ENCODE measurements at regions not wholly inside any gene's neighbourhood (a gene's known extent, or its start where the extent isn't known, plus 50 kb on each side); places are given as distances from the start of the nearest gene placed in this dataset.

- DNase-seq (ENCODE audit: low spot score): no peak
These were observed 447.4 kb downstream of the XPNPEP1 start for GRCh38 chr10:109475711-109476421.

GRCh38 chr10:109474812-109475211, 448.5 kb downstream of the XPNPEP1 start:
- DNase-seq (ENCODE audit: low spot score): no peak

DNA sequence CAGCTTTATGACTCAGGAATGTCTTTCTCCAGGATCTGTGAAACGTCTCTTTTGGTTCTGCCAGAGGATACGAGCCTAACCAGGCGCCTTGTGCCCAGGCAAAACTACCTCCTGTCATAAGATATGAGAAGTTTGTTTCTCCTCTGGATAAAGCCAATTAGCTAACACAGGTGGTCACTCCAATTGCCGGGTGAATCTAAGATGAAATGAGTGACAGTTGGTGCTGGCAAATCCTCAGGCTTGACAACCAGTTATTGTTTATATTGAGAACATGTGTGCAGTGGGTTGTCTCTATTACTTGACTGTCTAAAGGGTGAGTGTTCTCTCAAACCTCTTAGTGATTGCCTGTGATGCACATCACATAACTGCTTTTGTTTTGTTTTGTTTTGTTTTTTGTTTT, 449.1 kb downstream of the XPNPEP1 start:
- DNase-seq (ENCODE audit: low spot score): no peak

- no peak for DNase-seq (ENCODE audit: low spot score)
These were observed 455.8 kb downstream of the XPNPEP1 start for GRCh38 chr10:109467551-109467950.

- DNase-seq (ENCODE audit: low spot score): no peak
These were observed 458.4 kb downstream of the XPNPEP1 start for GRCh38 chr10:109464949-109465348.

DNA sequence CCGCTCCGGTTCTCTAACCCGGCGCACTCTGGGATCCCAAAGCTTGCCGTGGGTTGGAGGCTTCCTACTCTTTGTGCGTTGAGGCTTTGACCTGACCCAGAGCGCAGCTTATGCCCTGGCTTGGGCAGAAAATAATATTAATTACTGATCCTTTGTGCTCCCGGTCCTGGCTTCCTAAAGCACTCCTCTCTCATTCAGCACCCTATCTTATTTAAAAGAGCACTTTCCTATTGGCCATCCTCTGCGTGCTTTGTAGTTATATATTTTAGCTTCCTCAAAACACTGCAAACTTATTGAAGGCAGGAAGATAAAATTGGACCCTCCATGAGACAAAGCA, 466.0 kb downstream of the XPNPEP1 start:
- DNase-seq (ENCODE audit: low spot score): no peak

DNA sequence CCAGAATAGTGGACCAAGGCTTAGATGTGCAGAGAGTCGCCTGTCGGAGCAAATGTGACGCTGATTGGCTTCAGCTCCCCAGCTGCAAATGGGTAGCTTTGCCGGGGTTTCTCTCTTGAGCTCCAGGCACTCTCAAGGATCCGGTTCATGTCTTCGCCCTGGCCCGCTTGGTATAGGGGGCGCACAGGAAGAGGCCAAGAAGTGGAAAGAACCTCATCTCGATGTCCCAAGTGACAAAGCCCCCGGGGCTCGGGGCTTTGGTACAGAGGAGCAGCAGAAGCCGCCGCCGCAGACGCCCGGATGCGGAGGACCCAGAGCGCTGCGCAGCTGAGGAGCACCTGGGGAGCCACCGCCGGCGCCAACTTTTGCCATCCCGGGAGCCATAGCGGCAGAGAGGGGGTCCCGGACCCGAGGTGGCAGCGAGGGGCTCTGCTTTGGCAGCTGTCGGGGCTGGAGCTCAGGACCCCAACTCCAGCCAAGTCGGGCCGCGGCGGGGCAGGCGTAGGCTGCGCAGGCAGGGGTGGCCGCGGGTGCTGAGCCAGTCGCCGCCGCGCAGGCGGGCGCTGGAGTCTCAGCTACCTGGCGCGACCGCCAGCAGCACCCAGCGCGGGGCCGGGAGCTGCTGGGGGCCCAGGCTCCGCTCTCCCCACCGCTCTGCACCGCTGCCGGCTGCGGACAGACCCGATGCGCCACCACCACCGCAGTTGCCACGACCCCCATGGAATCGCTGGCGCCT, 466.6 kb downstream of the XPNPEP1 start:
- no peak for DNase-seq (ENCODE audit: low spot score)

GRCh38 chr10:109454691-109455090, 468.6 kb downstream of the XPNPEP1 start:
- no peak for DNase-seq (ENCODE audit: low spot score)

- DNase-seq (ENCODE audit: low spot score): no peak
These were observed 471.4 kb downstream of the XPNPEP1 start for GRCh38 chr10:109451879-109452278.

DNA sequence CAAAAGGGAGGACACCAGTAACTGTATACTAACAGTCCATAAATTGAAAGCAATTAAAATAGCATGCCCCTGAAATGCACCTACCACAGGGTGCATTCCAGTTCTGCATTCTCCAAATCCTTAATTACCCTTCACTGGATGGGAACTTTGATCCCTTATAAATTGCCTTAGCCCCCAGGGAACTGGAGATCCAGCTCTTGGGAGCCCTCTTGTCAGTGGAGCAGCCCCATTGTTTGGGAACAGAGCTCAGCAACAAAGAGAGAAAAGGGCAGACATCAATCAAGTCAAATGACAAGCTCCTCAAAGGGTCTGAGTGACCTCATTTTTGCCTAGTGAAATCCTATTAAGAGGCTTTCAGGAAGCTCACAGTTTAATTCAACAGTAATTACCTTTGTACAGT, 472.6 kb downstream of the XPNPEP1 start:
- DNase-seq (ENCODE audit: low spot score): no peak

- no peak for DNase-seq (ENCODE audit: low spot score)
These were observed 489.9 kb downstream of the XPNPEP1 start for GRCh38 chr10:109433434-109433833.

DNA sequence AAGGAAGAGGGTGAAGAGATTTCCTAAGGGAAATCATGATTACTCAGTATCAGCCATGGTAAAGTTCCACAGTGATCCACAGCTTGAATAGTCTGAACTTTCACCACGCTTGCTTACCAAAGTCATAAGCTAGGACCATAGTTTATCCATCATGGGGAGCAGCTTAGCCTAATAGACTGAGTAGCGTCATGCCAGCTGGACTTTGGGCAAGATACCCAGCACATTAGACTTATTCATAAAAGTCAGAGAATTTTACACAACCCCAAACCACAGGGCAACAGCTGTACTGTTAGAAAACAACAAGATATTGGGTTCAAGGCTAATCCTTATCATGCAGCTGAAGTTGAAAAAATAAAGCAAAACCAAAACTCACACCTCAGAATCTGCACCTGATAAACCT, 491.0 kb downstream of the XPNPEP1 start:
- DNase-seq (ENCODE audit: low spot score): no peak

GRCh38 chr10:109430799-109431198, 492.5 kb downstream of the XPNPEP1 start:
- no peak for DNase-seq (ENCODE audit: low spot score)

DNA sequence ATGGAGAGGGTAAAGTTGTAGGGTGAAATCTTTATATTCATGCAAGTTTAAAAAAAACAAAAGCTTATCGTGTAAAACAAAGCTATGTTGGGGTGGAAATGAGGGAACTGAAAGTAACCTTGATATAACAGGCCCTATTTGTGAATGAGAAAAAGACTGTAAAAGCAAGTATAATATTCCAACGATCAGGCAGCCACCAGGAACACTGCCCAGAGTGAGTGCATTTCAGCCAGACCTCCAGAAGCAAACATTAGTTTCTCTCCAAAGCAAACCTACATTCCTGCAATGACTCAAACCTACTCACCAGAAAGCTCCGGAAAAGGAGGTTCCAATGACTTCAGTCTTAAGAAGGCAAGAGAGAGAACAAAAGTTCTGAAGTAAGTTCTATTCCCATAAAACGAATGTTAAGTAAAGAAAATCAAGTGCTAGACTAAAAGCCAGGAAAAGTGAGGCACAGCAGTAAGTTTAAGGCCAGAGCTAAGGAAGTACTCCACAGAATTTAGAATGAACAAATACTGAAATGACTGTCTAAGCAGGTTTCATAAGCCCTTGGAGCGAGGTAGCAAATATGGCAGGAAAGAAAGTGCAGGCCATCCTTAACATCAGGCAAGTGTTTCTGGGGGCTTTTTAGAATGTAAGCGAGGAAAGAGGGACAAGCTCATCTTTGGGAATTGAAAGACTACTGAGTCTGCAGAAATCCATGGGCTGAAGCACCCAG, 493.1 kb downstream of the XPNPEP1 start:
- DNase-seq (ENCODE audit: low spot score): no peak

DNA sequence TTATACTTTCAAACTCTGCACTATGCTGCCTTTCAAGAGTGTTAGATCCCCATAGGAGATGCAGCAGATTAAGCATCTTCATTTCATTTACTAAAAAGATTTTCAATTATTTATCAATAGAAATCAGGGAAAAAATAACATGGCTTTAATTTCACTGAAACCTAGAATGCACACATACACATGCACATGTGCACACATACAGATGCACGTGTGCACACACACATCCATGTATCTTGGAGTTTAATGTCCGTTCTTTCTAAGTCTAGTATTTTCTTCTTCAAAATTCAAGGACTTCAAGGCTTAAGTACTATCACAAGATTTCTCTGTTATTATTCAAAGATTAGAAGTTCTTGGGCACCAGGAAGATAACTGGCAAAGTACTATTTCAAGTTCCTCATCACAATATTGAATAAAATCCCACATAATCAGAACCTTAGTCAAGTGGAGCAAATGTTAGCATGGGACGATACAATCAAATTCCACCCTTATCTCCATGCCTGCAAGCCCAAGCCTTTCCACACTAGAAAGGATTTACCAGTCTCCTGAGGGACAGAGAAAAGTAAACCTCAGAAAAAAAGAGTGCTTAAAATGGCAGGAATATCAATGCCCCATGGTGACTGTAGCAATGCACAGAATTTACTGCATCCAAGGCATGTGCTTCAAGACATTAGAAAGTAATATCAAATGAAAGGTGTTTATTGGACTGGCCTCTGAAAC, 494.4 kb downstream of the XPNPEP1 start:
- DNase-seq (ENCODE audit: low spot score): no peak

DNA sequence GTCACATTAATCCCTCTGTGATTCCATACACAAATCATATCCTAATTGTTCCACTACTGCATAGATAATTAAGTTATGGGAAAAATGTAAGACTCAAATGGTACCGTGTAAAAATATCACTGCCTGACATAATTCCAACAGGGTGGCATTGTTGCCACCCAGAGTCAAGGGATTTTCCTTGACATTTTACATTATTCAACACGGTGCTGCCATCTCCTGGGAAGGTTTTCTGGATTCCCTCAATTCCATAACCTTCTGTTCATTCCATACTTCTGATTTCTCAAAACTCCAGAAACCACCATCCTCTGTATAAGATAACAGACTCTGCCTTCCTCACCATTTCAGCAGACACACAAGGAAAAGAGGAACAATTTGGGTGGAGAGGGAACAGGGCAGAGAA, 495.9 kb downstream of the XPNPEP1 start:
- DNase-seq (ENCODE audit: low spot score): no peak

DNA sequence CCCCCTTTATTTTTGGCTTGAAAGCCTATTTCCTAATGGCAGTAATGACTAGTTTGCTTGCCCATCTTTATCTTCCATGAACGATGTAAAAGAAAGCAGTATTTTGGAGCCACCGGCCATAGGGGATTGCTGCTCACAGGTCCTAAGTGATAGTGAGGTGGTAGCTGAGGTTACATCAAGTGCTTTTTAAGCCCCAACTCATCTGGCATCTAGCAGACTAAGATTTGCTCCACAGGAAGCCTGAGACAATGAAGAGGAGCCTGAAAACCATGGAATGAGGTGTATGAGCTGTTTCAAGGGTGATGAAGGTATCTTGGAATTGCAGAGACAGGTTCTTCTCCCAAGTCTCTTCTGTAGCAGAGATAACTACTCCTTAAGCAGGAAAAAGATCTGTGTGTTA, 496.3 kb downstream of the XPNPEP1 start:
- DNase-seq (ENCODE audit: low spot score): no peak

GRCh38 chr10:109418795-109419194, 504.5 kb downstream of the XPNPEP1 start:
- no peak for DNase-seq (ENCODE audit: low spot score)

DNA sequence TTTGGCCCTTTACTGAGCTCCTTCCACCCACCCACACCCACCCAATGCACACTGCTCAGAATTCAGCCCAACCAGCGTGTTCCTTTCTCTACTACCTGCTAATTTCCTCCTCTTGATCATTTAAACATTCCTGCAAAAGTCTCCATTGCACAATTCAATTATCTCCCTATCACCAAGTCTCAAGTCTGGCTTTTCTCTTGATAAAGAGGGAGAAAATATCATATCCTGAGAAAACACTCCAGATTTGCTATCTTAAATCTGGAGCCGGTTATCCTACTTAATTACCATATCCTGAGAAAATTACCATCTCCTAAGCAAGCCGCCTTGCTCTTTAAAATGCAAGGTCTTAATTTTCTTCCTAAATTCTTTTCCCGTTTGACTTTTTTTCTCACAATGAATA, 505.5 kb downstream of the XPNPEP1 start:
- no peak for DNase-seq (ENCODE audit: low spot score)

DNA sequence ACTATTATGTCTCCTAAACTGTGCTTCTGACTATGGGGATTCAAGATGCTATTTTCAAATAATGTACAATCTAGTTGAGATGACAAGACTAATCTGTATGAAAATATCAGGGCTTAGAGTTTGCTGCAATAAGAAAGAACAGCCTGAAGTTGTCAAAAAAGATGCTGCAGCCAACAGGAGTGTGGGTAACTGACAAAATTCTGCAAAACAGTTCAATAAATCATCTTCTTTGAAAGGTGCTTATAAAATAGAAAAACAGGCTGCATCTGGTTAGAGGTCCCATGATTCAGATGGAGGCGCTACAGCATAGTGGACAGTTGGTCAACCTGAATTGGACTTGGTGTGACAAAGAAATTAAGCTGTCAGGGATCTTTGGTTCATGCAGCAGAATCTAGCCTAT, 511.0 kb downstream of the XPNPEP1 start:
- DNase-seq (ENCODE audit: low spot score): no peak

DNA sequence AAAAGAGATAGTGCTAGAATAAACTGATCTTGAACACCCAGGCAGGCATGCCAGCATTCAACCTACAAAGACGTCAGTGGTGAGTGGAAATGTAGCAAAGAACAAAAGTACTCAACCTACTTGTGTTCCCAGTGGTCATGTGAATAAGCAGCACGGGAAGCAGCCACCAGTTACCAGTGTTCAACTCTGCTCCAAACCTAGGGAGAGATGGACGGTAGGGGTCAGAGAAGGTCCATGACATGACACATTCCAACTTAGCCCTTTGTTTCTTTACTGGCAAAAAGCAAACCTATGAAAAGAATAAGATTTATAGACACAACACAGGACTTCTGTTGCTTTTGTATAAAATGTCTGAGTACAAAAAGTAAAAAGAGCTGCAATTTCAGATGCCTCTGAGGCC, 511.4 kb downstream of the XPNPEP1 start:
- DNase-seq (ENCODE audit: low spot score): no peak

DNA sequence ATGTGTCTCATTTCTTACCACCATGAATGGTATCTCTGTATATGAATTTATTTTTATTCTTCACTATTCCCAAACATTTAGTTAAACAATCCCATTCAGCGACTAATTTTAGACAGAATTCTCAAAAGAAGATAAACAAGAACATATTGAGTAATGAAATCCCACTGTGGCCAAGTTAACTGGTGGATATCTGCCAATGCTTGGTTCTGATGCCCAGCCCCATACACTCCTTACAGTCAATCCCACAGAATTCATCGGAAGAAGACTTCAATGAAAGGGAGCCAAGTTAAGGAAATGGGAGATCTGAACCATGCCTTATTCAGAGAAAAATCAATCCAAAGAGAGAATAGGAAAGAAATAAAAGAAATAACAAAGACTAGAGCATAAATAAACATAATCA, 518.0 kb downstream of the XPNPEP1 start:
- DNase-seq (ENCODE audit: low spot score): no peak

GRCh38 chr10:109403551-109403950, 519.8 kb downstream of the XPNPEP1 start:
- no peak for DNase-seq (ENCODE audit: low spot score)

Data from left forelimb (tissue), 1 donor.